ENCODE measurements at regions not wholly inside any gene's neighbourhood (a gene's known extent, or its start where the extent isn't known, plus 50 kb on each side); places are given as distances from the start of the nearest gene placed in this dataset.

- Mint-ChIP-seq H3K4me1 (ENCODE audit: low read depth, unreplicated experiment) (no peaks in the 10 kb centered on the region), H3K4me3 (ENCODE audit: unreplicated experiment) (no peak overlapping the region), H3K9me3 (ENCODE audit: unreplicated experiment) (no peaks in the 10 kb centered on the region), H3K36me3 (ENCODE audit: insufficient read depth, unreplicated experiment) (no peaks in the 10 kb centered on the region), H3K27ac (ENCODE audit: unreplicated experiment) (no peak overlapping the region), H3K27me3 (ENCODE audit: insufficient read depth, unreplicated experiment) (no peaks in the 10 kb centered on the region)
- ChIA-PET CTCF (no interaction called here), POLR2A (no interaction called here)
- Histone ChIP-seq H3K4me1 (no peaks in the 10 kb centered on the region), H3K9me3 (no peaks in the 10 kb centered on the region), H3K36me3 (ENCODE audit: control insufficient read depth, insufficient read depth, low read length) (no peaks in the 10 kb centered on the region), H3K4me3 (ENCODE audit: low read depth, low read length) (no peak overlapping the region), H3K27me3 (replicated peaks; ENCODE audit: control insufficient read depth, insufficient read depth, low read length) (no peaks in the 10 kb centered on the region)
- no TSS peak for BruUV-seq (replicated peaks)
- DNase-seq = no peak
- no peak for TF ChIP-seq CTCF (IDR thresholded peaks at IDR 0.05; ENCODE audit: insufficient read depth in 1 of 2, low read depth in 1 of 2, low read length in 1 of 2, severe bottlenecking in 1 of 2, unreplicated experiment in 1 of 2)
- intact Hi-C loops (cut with micrococcal nuclease; ENCODE audit: unreplicated experiment) = no loop called here
These were observed 472.0 kb downstream of the ARAP2 start for GRCh38 chr4:35772291-35772690.

DNA sequence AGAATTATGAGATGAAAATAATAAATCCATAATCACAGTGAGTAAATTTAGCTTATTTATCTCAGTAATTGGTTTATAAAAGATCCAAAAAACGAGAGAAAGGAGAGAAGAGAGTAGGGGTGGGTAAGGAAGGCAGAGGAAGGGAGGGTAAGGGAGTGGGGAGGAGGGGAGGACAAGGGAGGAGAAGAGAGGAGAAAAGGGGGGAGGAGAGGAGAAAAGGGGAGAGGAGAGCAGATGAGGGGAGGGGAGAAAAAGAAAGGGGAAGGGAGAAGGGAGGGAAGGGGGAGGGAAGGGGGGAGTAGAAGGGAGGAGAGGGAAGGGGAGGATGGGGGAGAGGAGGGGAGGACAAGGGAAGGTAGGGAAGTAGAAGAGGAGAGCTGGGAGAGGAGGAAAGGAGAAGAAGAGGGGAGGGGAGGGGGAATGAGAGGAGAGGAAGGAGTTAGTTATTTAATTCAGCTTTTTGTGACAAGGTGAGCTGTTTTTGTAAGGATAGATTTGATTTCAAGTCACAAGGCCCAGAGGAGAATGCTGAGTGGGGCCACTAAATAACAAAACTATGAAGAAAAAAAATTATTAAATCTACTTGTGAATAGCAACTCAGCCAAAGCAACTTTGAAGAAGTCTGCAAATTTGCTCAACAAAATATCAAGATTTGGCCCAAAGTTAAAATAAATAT, 454.3 kb downstream of the ARAP2 start:
- intact Hi-C loops (cut with micrococcal nuclease; ENCODE audit: unreplicated experiment) = no loop called here
- ChIA-PET POLR2A (no interaction called here), CTCF (no interaction called here)
- no peaks in the 10 kb centered on the region for H3K36me3 Mint-ChIP-seq (ENCODE audit: insufficient read depth, unreplicated experiment)
- Histone ChIP-seq H3K4me3 (ENCODE audit: low read depth, low read length) (no peak overlapping the region), H3K9me3 (no peaks in the 10 kb centered on the region), H3K36me3 (ENCODE audit: control insufficient read depth, insufficient read depth, low read length) (no peaks in the 10 kb centered on the region), H3K4me1 (no peaks in the 10 kb centered on the region), H3K27me3 (replicated peaks; ENCODE audit: control insufficient read depth, insufficient read depth, low read length) (no peaks in the 10 kb centered on the region)
- no peak overlapping the region for H3K4me3 Mint-ChIP-seq (ENCODE audit: unreplicated experiment)
- H3K4me1 Mint-ChIP-seq (ENCODE audit: low read depth, unreplicated experiment) = no peaks in the 10 kb centered on the region
- TF ChIP-seq CTCF (IDR thresholded peaks at IDR 0.05; ENCODE audit: insufficient read depth in 1 of 2, low read depth in 1 of 2, low read length in 1 of 2, severe bottlenecking in 1 of 2, unreplicated experiment in 1 of 2) = no peak
- no peak for DNase-seq
- no peak overlapping the region for H3K27ac Mint-ChIP-seq (ENCODE audit: unreplicated experiment)
- H3K9me3 Mint-ChIP-seq (ENCODE audit: unreplicated experiment) = no peaks in the 10 kb centered on the region
- H3K27me3 Mint-ChIP-seq (ENCODE audit: insufficient read depth, unreplicated experiment) = no peaks in the 10 kb centered on the region
- no TSS peak for BruUV-seq (replicated peaks)

GRCh38 chr4:35793045-35793722, 451.1 kb downstream of the ARAP2 start:
- no peaks in the 10 kb centered on the region for H3K27me3 ChIP-seq (replicated peaks; ENCODE audit: control insufficient read depth, insufficient read depth, low read length)
- CTCF ChIA-PET = no interaction called here
- POLR2A ChIA-PET = no interaction called here
- H3K27ac Mint-ChIP-seq (ENCODE audit: unreplicated experiment) = no peak overlapping the region
- no peaks in the 10 kb centered on the region for H3K9me3 Mint-ChIP-seq (ENCODE audit: unreplicated experiment)
- no peak overlapping the region for H3K4me3 Mint-ChIP-seq (ENCODE audit: unreplicated experiment)
- H3K27me3 Mint-ChIP-seq (ENCODE audit: insufficient read depth, unreplicated experiment) = no peaks in the 10 kb centered on the region
- no peaks in the 10 kb centered on the region for H3K36me3 ChIP-seq (ENCODE audit: control insufficient read depth, insufficient read depth, low read length)
- no peak for DNase-seq
- no peaks in the 10 kb centered on the region for H3K9me3 ChIP-seq
- H3K4me1 ChIP-seq = no peaks in the 10 kb centered on the region
- no peak overlapping the region for H3K4me3 ChIP-seq (ENCODE audit: low read depth, low read length)
- no peaks in the 10 kb centered on the region for H3K4me1 Mint-ChIP-seq (ENCODE audit: low read depth, unreplicated experiment)
- intact Hi-C loops (cut with micrococcal nuclease; ENCODE audit: unreplicated experiment) = no loop called here
- no peak for TF ChIP-seq CTCF (IDR thresholded peaks at IDR 0.05; ENCODE audit: insufficient read depth in 1 of 2, low read depth in 1 of 2, low read length in 1 of 2, severe bottlenecking in 1 of 2, unreplicated experiment in 1 of 2)
- no TSS peak for BruUV-seq (replicated peaks)
- H3K36me3 Mint-ChIP-seq (ENCODE audit: insufficient read depth, unreplicated experiment) = no peaks in the 10 kb centered on the region

Data from Caco-2 (cell line).